Calu3 (cell line): ENCODE measurements at regions not wholly inside any gene's neighbourhood (a gene's known extent, or its start where the extent isn't known, plus 50 kb on each side); places are given as distances from the start of the nearest gene placed in this dataset.

Source experiments
- BruUV-seq: library from RNA; stranded (reverse); fragments of 400-500 nt; replicated peaks from 2 replicates; lab custom pipeline; 2021; lab: Mats Ljungman, UMichigan
- CTCF ChIA-PET: fragments of 300-600 bp; sonication (Branson Sonifier 250); formaldehyde crosslinking; loops from one replicate; lab custom pipeline; 2022; ENCODE audit warnings: antibody characterized with exemption; lab: Charles Lee
- DNase-seq: peaks from one replicate; pipeline ENCODE4 v3.0.0; 2022
- H3K27ac Mint-ChIP-seq: one replicate; pipeline ENCODE4 v1.8.0; 2022; ENCODE audit warnings: mixed read lengths; ENCODE audit not compliant: unreplicated experiment
- H3K27me3 Mint-ChIP-seq: one replicate; pipeline ENCODE4 v1.8.0; 2022; ENCODE audit warnings: mixed read lengths; ENCODE audit not compliant: unreplicated experiment
- H3K36me3 Mint-ChIP-seq: one replicate; pipeline ENCODE4 v1.8.0; 2022; ENCODE audit warnings: mild to moderate bottlenecking, moderate library complexity, mixed read lengths; ENCODE audit not compliant: insufficient read depth, unreplicated experiment
- H3K4me1 Mint-ChIP-seq: one replicate; pipeline ENCODE4 v1.8.0; 2022; ENCODE audit warnings: mild to moderate bottlenecking, low read depth, mixed read lengths; ENCODE audit not compliant: unreplicated experiment
- H3K4me3 Mint-ChIP-seq: one replicate; pipeline ENCODE4 v1.8.0; 2022; ENCODE audit warnings: mild to moderate bottlenecking, low read depth, moderate library complexity, mixed read lengths; ENCODE audit not compliant: unreplicated experiment
- H3K9me3 Mint-ChIP-seq: one replicate; pipeline ENCODE4 v1.8.0; 2022; ENCODE audit warnings: low read depth, mixed read lengths; ENCODE audit not compliant: unreplicated experiment
- CTCF ChIP-seq: fragments of 200-600 bp; IDR thresholded peaks from one replicate; pipeline ENCODE4 v1.8.0; 2022; ENCODE audit warnings: antibody characterized with exemption; ENCODE audit not compliant: unreplicated experiment
- intact Hi-C: fragments of 100-400 bp; cut with micrococcal nuclease; formaldehyde crosslinking; loops from one replicate; pipeline ENCODE4 v1.10.0; 2022; ENCODE audit not compliant: unreplicated experiment

GRCh38 chr10:128500642-128501041, 374.4 kb upstream of the MKI67 start:
- H3K36me3 Mint-ChIP-seq = no peaks in the 10 kb centered on the region
- no TSS peak for BruUV-seq
- H3K27me3 Mint-ChIP-seq = no peaks in the 10 kb centered on the region
- no peak overlapping the region for H3K4me3 Mint-ChIP-seq
- intact Hi-C loops = no loop called here
- CTCF ChIA-PET = no interaction called here
- peaks cover 3% of the 10 kb centered on the region for H3K9me3 Mint-ChIP-seq
- no peak for TF ChIP-seq CTCF
- no peak overlapping the region for H3K27ac Mint-ChIP-seq
- DNase-seq = no peak
- no peaks in the 10 kb centered on the region for H3K4me1 Mint-ChIP-seq

- no TSS peak for BruUV-seq
- no peak overlapping the region for H3K27ac Mint-ChIP-seq
- intact Hi-C loops = no loop called here
- peaks cover 2% of the 10 kb centered on the region for H3K9me3 Mint-ChIP-seq
- H3K36me3 Mint-ChIP-seq = no peaks in the 10 kb centered on the region
- no peak for DNase-seq
- CTCF ChIA-PET = no interaction called here
- no peak overlapping the region for H3K4me3 Mint-ChIP-seq
- no peaks in the 10 kb centered on the region for H3K4me1 Mint-ChIP-seq
- H3K27me3 Mint-ChIP-seq = no peaks in the 10 kb centered on the region
- TF ChIP-seq CTCF = no peak
Observed at GRCh38 chr10:128505346-128505745, 379.1 kb upstream of the MKI67 start.

GRCh38 chr10:128506423-128506822, 380.2 kb upstream of the MKI67 start:
- Mint-ChIP-seq H3K9me3 (peaks cover 2% of the 10 kb centered on the region), H3K27ac (no peak overlapping the region), H3K4me1 (no peaks in the 10 kb centered on the region), H3K4me3 (no peak overlapping the region), H3K27me3 (no peaks in the 10 kb centered on the region), H3K36me3 (no peaks in the 10 kb centered on the region)
- CTCF ChIA-PET = no interaction called here
- intact Hi-C loops = no loop called here
- no TSS peak for BruUV-seq
- DNase-seq = no peak
- no peak for TF ChIP-seq CTCF

- no peaks in the 10 kb centered on the region for H3K36me3 Mint-ChIP-seq
- CTCF ChIA-PET = no interaction called here
- no peak overlapping the region for H3K4me3 Mint-ChIP-seq
- no peaks in the 10 kb centered on the region for H3K27me3 Mint-ChIP-seq
- H3K4me1 Mint-ChIP-seq = no peaks in the 10 kb centered on the region
- intact Hi-C loops = no loop called here
- no peak overlapping the region for H3K27ac Mint-ChIP-seq
- H3K9me3 Mint-ChIP-seq = peaks cover 2% of the 10 kb centered on the region
- DNase-seq = no peak
- no TSS peak for BruUV-seq
- no peak for TF ChIP-seq CTCF
Observed at GRCh38 chr10:128507066-128507465, 380.8 kb upstream of the MKI67 start.
